H1 (cell line): ENCODE measurements at regions not wholly inside any gene's neighbourhood (a gene's known extent, or its start where the extent isn't known, plus 50 kb on each side); places are given as distances from the start of the nearest gene placed in this dataset.

Experiments used
- CTCF ChIA-PET: fragments of 300-600 bp; sonication (Branson Sonifier 250); formaldehyde crosslinking; loops from one replicate; lab custom pipeline; 2021; ENCODE audit not compliant: partially characterized antibody; lab: Charles Lee
- POLR2A ChIA-PET: fragments of 300-600 bp; sonication (Branson Sonifier 250); formaldehyde crosslinking; loops from one replicate; lab custom pipeline; 2021; ENCODE audit warnings: inconsistent platforms; ENCODE audit not compliant: partially characterized antibody; lab: Charles Lee
- DNase-seq, 2 experiments: peaks; one replicate each; pipeline versions ENCODE4 v3.0.0 to v3.0.0-alpha.2; 2010 to 2022; ENCODE audit warnings: low spot score in 2 of 2, low read depth in 1 of 2, mixed read lengths in 1 of 2
- FAIRE-seq: peaks from 2 replicates; lab custom pipeline; 2011; peaks lifted over from hg19 to GRCh38; lab: Jason Lieb, UNC
- H2AFZ ChIP-seq: 2 replicates; pipeline ENCODE4 v1.8.1; 2012; ENCODE audit warnings: low read length, inconsistent platforms
- H2AK5ac ChIP-seq: 2 replicates; pipeline ENCODE4 v1.6.1; 2013; ENCODE audit warnings: low read depth, low read length
- H2BK120ac ChIP-seq: replicated peaks from 2 replicates; pipeline ENCODE3; 2013; ENCODE audit warnings: low read depth, low read length, inconsistent platforms
- H2BK12ac ChIP-seq: 2 replicates; pipeline ENCODE4 v1.6.1; 2013; ENCODE audit warnings: low read depth, low read length
- H2BK15ac ChIP-seq: 2 replicates; pipeline ENCODE4 v1.6.1; 2013; ENCODE audit warnings: low read length
- H2BK20ac ChIP-seq: 2 replicates; pipeline ENCODE4 v1.6.1; 2013; ENCODE audit warnings: low read length
- H2BK5ac ChIP-seq: 2 replicates; pipeline ENCODE4 v1.6.1; 2013; ENCODE audit warnings: low read depth, low read length
- H3K14ac ChIP-seq: 2 replicates; pipeline ENCODE4 v1.6.1; 2013; ENCODE audit warnings: inconsistent platforms; ENCODE audit not compliant: insufficient read length
- H3K18ac ChIP-seq: 2 replicates; pipeline ENCODE4 v1.6.1; 2013; ENCODE audit warnings: low read length; ENCODE audit errors: extremely low read depth
- H3K23ac ChIP-seq: 2 replicates; pipeline ENCODE4 v1.6.1; 2013; ENCODE audit warnings: inconsistent platforms; ENCODE audit not compliant: insufficient read length
- H3K23me2 ChIP-seq: 2 replicates; pipeline ENCODE4 v1.6.1; 2013; ENCODE audit warnings: low read depth, low read length
- H3K27ac ChIP-seq: 2 replicates; pipeline ENCODE4 v1.6.1; 2011; ENCODE audit warnings: low read depth, low read length, inconsistent platforms
- H3K27me3 ChIP-seq, 4 experiments: replicated peaks in 1 of 4; 1 replicate in 1 of 4; 2 replicates in 3 of 4; pipeline versions ENCODE4 v1.6.1 to v1.8.1; 2011 to 2013; ENCODE audit warnings: low read length in 3 of 4, mild to moderate bottlenecking in 3 of 4, inconsistent platforms in 2 of 4, mixed read lengths in 2 of 4, moderate library complexity in 1 of 4; ENCODE audit not compliant: control insufficient read depth in 3 of 4, insufficient read depth in 3 of 4; ENCODE audit errors: extremely low read depth in 1 of 4
- H3K36me3 ChIP-seq, 4 experiments: 2 replicates each; pipeline versions ENCODE4 v1.6.1 to v1.8.1; 2011 to 2013; ENCODE audit warnings: mild to moderate bottlenecking in 4 of 4, low read length in 3 of 4, moderate library complexity in 2 of 4, control low read depth in 1 of 4, inconsistent platforms in 1 of 4; ENCODE audit not compliant: insufficient read depth in 4 of 4, control insufficient read depth in 2 of 4
- H3K4ac ChIP-seq: replicated peaks from 2 replicates; pipeline ENCODE3; 2013; ENCODE audit warnings: low read length, low read depth, mixed read lengths, inconsistent platforms; ENCODE audit not compliant: insufficient read length
- H3K4me1 ChIP-seq, 4 experiments: replicated peaks in 1 of 4; 1 replicate in 1 of 4; 2 replicates in 3 of 4; pipeline versions ENCODE4 v1.6.1 to v1.8.1; 2011 to 2013; ENCODE audit warnings: low read length in 3 of 4, inconsistent platforms in 2 of 4, mixed read lengths in 1 of 4; ENCODE audit not compliant: insufficient read depth in 4 of 4, control insufficient read depth in 3 of 4
- H3K4me2 ChIP-seq, 2 experiments: 2 replicates each; pipeline versions ENCODE4 v1.6.1 to v1.8.1; 2011 to 2013; ENCODE audit warnings: low read depth in 2 of 2, low read length in 2 of 2, control low read depth in 1 of 2, inconsistent platforms in 1 of 2, mild to moderate bottlenecking in 1 of 2; ENCODE audit not compliant: insufficient read depth in 1 of 2
- H3K4me3 ChIP-seq, 4 experiments: fragments of 200-600, 300-600 bp in 1 of 4; sonication (generic), shearing (Covaris generic), sonication (Bioruptor Twin) in 1 of 4; 2 replicates each; pipeline versions ENCODE4 v1.5.1 to v1.8.1; 2011 to 2016; ENCODE audit warnings: low read length in 4 of 4, low read depth in 3 of 4, control low read depth in 2 of 4, inconsistent platforms in 2 of 4, mild to moderate bottlenecking in 2 of 4, mixed read lengths in 1 of 4, moderate library complexity in 1 of 4; ENCODE audit not compliant: insufficient read depth in 2 of 4; ENCODE audit errors: extremely low read depth in 1 of 4
- H3K56ac ChIP-seq: replicated peaks from 2 replicates; pipeline ENCODE3; 2013; ENCODE audit warnings: low read depth, mild to moderate bottlenecking, mixed read lengths, low read length, inconsistent platforms; ENCODE audit not compliant: insufficient read length
- H3K79me1 ChIP-seq: 2 replicates; pipeline ENCODE4 v1.6.1; 2013; ENCODE audit warnings: low read depth, low read length, control low read depth
- H3K79me2 ChIP-seq, 2 experiments: 2 replicates each; pipeline versions ENCODE4 v1.6.1 to v1.8.1; 2012 to 2013; ENCODE audit warnings: low read length in 2 of 2, mild to moderate bottlenecking in 2 of 2, inconsistent platforms in 1 of 2; ENCODE audit not compliant: insufficient read depth in 2 of 2, control insufficient read depth in 1 of 2
- H3K9ac ChIP-seq, 4 experiments: replicated peaks in 1 of 4; 1 replicate in 1 of 4; 2 replicates in 3 of 4; pipeline versions ENCODE4 v1.6.1 to v1.8.1; 2011 to 2013; ENCODE audit warnings: low read depth in 3 of 4, low read length in 3 of 4, control low read depth in 2 of 4, mild to moderate bottlenecking in 2 of 4, moderate library complexity in 2 of 4, inconsistent platforms in 1 of 4; ENCODE audit errors: extremely low read depth in 1 of 4
- H3K9me3 ChIP-seq, 2 experiments: 2 replicates each; pipeline versions ENCODE4 v1.6.1 to v1.8.1; 2012 to 2013; ENCODE audit warnings: mild to moderate bottlenecking in 2 of 2, moderate library complexity in 2 of 2, control low read depth in 1 of 2, inconsistent platforms in 1 of 2, low read depth in 1 of 2, low read length in 1 of 2, mixed read lengths in 1 of 2; ENCODE audit not compliant: insufficient read depth in 2 of 2
- H4K20me1 ChIP-seq, 2 experiments: replicated peaks in 1 of 2; 2 replicates each; pipeline versions ENCODE3 to v1.8.1; 2011 to 2013; ENCODE audit warnings: inconsistent platforms in 2 of 2, low read length in 2 of 2, mild to moderate bottlenecking in 1 of 2; ENCODE audit not compliant: insufficient read depth in 2 of 2, control insufficient read depth in 1 of 2
- H4K5ac ChIP-seq: 2 replicates; pipeline ENCODE4 v1.6.1; 2013; ENCODE audit warnings: low read length, low read depth, mixed read lengths, inconsistent platforms; ENCODE audit not compliant: insufficient read length
- H4K8ac ChIP-seq: 2 replicates; pipeline ENCODE4 v1.8.0; 2013; ENCODE audit warnings: mild to moderate bottlenecking, moderate library complexity, low read length, inconsistent platforms; ENCODE audit not compliant: insufficient read depth; ENCODE audit errors: extremely low read depth
- H4K91ac ChIP-seq: replicated peaks from 2 replicates; pipeline ENCODE3; 2013; ENCODE audit warnings: low read length, mixed read lengths, inconsistent platforms; ENCODE audit not compliant: insufficient read length
- ASH2L ChIP-seq: fragments of 200-600, 300-600 bp; sonication (generic); IDR thresholded peaks from one replicate; pipeline ENCODE4 v1.7.1; 2017; ENCODE audit warnings: low read length
- BACH1 ChIP-seq: IDR thresholded peaks from 2 replicates; pipeline ENCODE4 v1.6.1; 2012; ENCODE audit warnings: low read length, improper control_type of control experiment
- BRCA1 ChIP-seq: IDR thresholded peaks from 2 replicates; pipeline ENCODE4 v1.6.1; 2012; ENCODE audit warnings: low read depth, low read length, improper control_type of control experiment
- CBX8 ChIP-seq: fragments of 300-800, 300-1000 bp; sonication (generic); IDR thresholded peaks from 2 replicates; pipeline ENCODE4 v1.7.1; 2016; ENCODE audit warnings: low read depth, low read length, borderline replicate concordance
- CHD1 ChIP-seq: IDR thresholded peaks from 2 replicates; pipeline ENCODE4 v1.6.1; 2012; ENCODE audit warnings: low read depth, low read length, improper control_type of control experiment
- CHD2 ChIP-seq: IDR thresholded peaks from 2 replicates; pipeline ENCODE4 v1.6.1; 2012; ENCODE audit warnings: low read length, improper control_type of control experiment
- CTCF ChIP-seq, 3 experiments: IDR thresholded peaks; 1 replicate in 2 of 3; 2 replicates in 1 of 3; pipeline versions ENCODE4 v1.5.1 to v1.6.1; 2011; ENCODE audit warnings: low read length in 3 of 3, mild to moderate bottlenecking in 3 of 3, inconsistent platforms in 2 of 3, low read depth in 1 of 3, moderate library complexity in 1 of 3; ENCODE audit not compliant: insufficient read depth in 1 of 3; ENCODE audit errors: control extremely low read depth in 1 of 3
- POLR2AphosphoS5 ChIP-seq: IDR thresholded peaks from 2 replicates; pipeline ENCODE4 v1.6.1; 2011; ENCODE audit warnings: low read depth, low read length
- POU5F1 ChIP-seq: IDR thresholded peaks from 2 replicates; pipeline ENCODE4 v1.6.1; 2011; ENCODE audit warnings: low read depth, mild to moderate bottlenecking, low read length, moderate library complexity
- RNF2 ChIP-seq: fragments of 200-900, 300-1000 bp; sonication (generic); IDR thresholded peaks from 2 replicates; pipeline ENCODE4 v1.7.1; 2016; ENCODE audit warnings: borderline replicate concordance, low read depth, mild to moderate bottlenecking, antibody characterized with exemption, low read length; ENCODE audit not compliant: poor library complexity, severe bottlenecking; ENCODE audit errors: missing control alignments
- SP2 ChIP-seq: IDR thresholded peaks from 2 replicates; pipeline ENCODE4 v1.6.1; 2012; ENCODE audit warnings: mild to moderate bottlenecking, low read length, inconsistent platforms
- SP4 ChIP-seq: IDR thresholded peaks from 2 replicates; pipeline ENCODE4 v1.6.1; 2012; ENCODE audit warnings: low read length, inconsistent platforms
- TCF12 ChIP-seq: IDR thresholded peaks from 2 replicates; pipeline ENCODE4 v1.6.1; 2011; ENCODE audit warnings: low read depth, mild to moderate bottlenecking, low read length
- YY1 ChIP-seq: IDR thresholded peaks from 2 replicates; pipeline ENCODE4 v1.6.1; 2011; ENCODE audit warnings: low read depth, mild to moderate bottlenecking, low read length
- ZNF274 ChIP-seq: IDR thresholded peaks from 2 replicates; pipeline ENCODE4 v1.7.0; 2012; ENCODE audit warnings: low read length, borderline replicate concordance; ENCODE audit errors: extremely low read depth

GRCh38 chr18:53639687-53640086 lies 584.8 kb downstream of the MBD2 start:
- Histone ChIP-seq H3K27ac (no peak overlapping the region), H3K9ac (no peak overlapping the region), H3K23ac (no peak overlapping the region), H2BK5ac (no peak overlapping the region), H4K8ac (no peak overlapping the region), H2BK120ac (no peak overlapping the region), H2BK20ac (no peak overlapping the region), H2BK12ac (no peak overlapping the region), H3K4me3 (no peak overlapping the region), H4K20me1 (no peaks in the 10 kb centered on the region), H2BK15ac (no peak overlapping the region), H3K14ac (no peak overlapping the region), H2AFZ (no peak overlapping the region), H3K79me2 (no peaks in the 10 kb centered on the region), H3K27me3 (no peaks in the 10 kb centered on the region), H3K79me1 (no peaks in the 10 kb centered on the region), H3K9me3 (no peaks in the 10 kb centered on the region), H3K56ac (no peak overlapping the region), H4K91ac (no peak overlapping the region), H3K4ac (no peak overlapping the region), H3K18ac (no peak overlapping the region), H3K4me2 (no peak overlapping the region), H3K4me1 (no peaks in the 10 kb centered on the region), H2AK5ac (no peak overlapping the region), H3K36me3 (no peaks in the 10 kb centered on the region), H4K5ac (no peak overlapping the region), H3K23me2 (no peaks in the 10 kb centered on the region)
- FAIRE-seq (no peak), DNase-seq (no peak)
- ChIA-PET POLR2A (no interaction called here), CTCF (interaction anchor here (0.6 kb wide), 1 partner anchor 11 kb away, joined by 3 read pairs; no protein-coding TSS in a partner anchor)
- TF ChIP-seq BRCA1 (no peak), POU5F1 (no peak), RNF2 (no peak), CHD2 (no peak), CHD1 (no peak), POLR2AphosphoS5 (no peak), SP2 (no peak), CTCF (IDR thresholded peaks at IDR 0.05; ENCODE audit: control extremely low read depth in 1 of 3, insufficient read depth in 1 of 3, low read depth in 1 of 3, low read length in 3 of 3) (no peak), ASH2L (no peak), SP4 (no peak), BACH1 (no peak), ZNF274 (no peak), CBX8 (no peak), YY1 (no peak), TCF12 (no peak)
